22Rv1 (cell line): ENCODE measurements at regions not wholly inside any gene's neighbourhood (a gene's known extent, or its start where the extent isn't known, plus 50 kb on each side); places are given as distances from the start of the nearest gene placed in this dataset.

Experiments used
- CTCF ChIP-seq: fragments of 450-650 bp; IDR thresholded peaks from 2 replicates; pipeline ENCODE4 v1.5.1; 2017; ENCODE audit warnings: mild to moderate bottlenecking
- ZFX ChIP-seq: fragments of 450-650 bp; IDR thresholded peaks from 2 replicates; pipeline ENCODE4 v1.6.1; 2017; ENCODE audit warnings: antibody characterized with exemption, borderline replicate concordance

GRCh38 chr18:27312853-27313252 lies 127.7 kb upstream of the CHST9 start:
- no peak for TF ChIP-seq CTCF
- TF ChIP-seq ZFX: no peak
